ENCODE measurements at regions not wholly inside any gene's neighbourhood (a gene's known extent, or its start where the extent isn't known, plus 50 kb on each side); places are given as distances from the start of the nearest gene placed in this dataset.

DNA sequence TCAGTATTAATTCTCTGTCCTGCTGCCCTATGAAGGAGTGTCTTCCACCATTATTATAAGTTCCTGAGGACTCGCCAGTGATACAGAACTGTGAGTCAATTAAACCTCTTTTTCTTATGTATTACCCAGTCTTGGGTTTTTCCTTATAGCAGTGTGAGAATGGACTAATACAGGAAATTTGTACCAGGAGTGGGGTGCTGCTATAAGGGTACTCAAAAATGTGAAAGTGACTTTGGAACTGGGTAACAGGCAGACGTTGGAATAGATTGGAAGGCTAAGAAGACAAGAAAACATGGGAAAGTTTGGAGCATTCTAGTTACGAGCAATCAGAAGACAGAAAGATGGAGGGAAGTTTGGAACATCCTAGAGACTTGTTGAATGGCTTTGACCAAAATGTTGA is 616.7 kb upstream of the EPHA7 start:
- H3K27me3 Mint-ChIP-seq (ENCODE audit: low read depth, poor library complexity) = peaks cover 2% of the 10 kb centered on the region
- peaks cover 25% of the 10 kb centered on the region for H3K9me3 Mint-ChIP-seq
- peaks cover 7% of the 10 kb centered on the region for H3K36me3 Mint-ChIP-seq (ENCODE audit: low read depth)
- no peaks in the 10 kb centered on the region for H3K4me1 Mint-ChIP-seq
- TF ChIP-seq, protein P1, sequence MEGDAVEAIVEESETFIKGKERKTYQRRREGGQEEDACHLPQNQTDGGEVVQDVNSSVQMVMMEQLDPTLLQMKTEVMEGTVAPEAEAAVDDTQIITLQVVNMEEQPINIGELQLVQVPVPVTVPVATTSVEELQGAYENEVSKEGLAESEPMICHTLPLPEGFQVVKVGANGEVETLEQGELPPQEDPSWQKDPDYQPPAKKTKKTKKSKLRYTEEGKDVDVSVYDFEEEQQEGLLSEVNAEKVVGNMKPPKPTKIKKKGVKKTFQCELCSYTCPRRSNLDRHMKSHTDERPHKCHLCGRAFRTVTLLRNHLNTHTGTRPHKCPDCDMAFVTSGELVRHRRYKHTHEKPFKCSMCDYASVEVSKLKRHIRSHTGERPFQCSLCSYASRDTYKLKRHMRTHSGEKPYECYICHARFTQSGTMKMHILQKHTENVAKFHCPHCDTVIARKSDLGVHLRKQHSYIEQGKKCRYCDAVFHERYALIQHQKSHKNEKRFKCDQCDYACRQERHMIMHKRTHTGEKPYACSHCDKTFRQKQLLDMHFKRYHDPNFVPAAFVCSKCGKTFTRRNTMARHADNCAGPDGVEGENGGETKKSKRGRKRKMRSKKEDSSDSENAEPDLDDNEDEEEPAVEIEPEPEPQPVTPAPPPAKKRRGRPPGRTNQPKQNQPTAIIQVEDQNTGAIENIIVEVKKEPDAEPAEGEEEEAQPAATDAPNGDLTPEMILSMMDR (IDR thresholded peaks at IDR 0.05) = no peak
- H3K4me3 Mint-ChIP-seq = no peak overlapping the region
- DNase-seq = no peak
- no peak overlapping the region for H3K27ac Mint-ChIP-seq

DNA sequence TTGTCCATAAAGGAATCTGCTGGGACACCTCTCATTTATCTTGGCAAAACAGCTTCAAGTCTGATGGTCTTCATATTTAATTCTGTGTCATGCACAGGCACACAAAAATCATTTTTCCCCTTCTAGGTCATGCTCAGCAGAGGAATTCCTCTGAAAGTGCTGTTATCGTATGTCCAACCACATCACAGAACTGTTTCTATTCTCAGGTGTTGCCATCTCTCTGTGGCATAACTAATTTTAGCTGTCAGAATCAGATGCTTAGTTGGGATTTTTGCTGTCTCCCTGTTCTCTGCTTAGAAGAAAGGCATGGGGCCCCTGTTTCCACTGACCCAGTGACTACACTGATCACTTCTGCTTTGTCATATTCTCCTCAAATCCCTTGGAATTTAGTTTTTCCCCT is 608.0 kb upstream of the EPHA7 start:
- Mint-ChIP-seq H3K9me3 (no peaks in the 10 kb centered on the region), H3K27me3 (ENCODE audit: low read depth, poor library complexity) (peaks cover 3% of the 10 kb centered on the region), H3K4me1 (no peaks in the 10 kb centered on the region), H3K4me3 (no peak overlapping the region), H3K27ac (no peak overlapping the region), H3K36me3 (ENCODE audit: low read depth) (no peaks in the 10 kb centered on the region)
- TF ChIP-seq, protein P1 (IDR thresholded peaks at IDR 0.05) = no peak
- DNase-seq = no peak

DNA sequence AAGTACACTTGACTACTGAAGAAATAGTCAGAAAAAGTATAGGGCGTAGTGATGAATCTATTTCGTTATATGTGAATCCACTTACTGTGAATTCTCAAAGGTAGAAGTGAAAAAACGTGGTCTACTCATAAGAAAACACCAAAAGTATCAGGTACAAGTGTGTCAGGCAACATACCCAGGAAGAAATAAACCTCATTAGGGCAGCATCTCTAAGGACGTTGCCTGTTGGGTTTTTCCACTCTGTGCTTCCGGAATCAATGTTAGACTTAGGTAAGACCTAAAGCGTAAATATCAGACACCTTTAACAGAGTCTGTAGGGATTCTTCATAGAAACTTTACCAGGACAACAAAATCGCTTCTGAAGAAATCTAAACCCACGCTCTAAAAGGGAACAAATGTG is 607.2 kb upstream of the EPHA7 start:
- DNase-seq = no peak
- Mint-ChIP-seq H3K9me3 (no peaks in the 10 kb centered on the region), H3K4me3 (no peak overlapping the region), H3K27me3 (ENCODE audit: low read depth, poor library complexity) (peaks cover 3% of the 10 kb centered on the region), H3K36me3 (ENCODE audit: low read depth) (no peaks in the 10 kb centered on the region), H3K4me1 (no peaks in the 10 kb centered on the region), H3K27ac (no peak overlapping the region)
- TF ChIP-seq, protein P1 (IDR thresholded peaks at IDR 0.05) = no peak

DNA sequence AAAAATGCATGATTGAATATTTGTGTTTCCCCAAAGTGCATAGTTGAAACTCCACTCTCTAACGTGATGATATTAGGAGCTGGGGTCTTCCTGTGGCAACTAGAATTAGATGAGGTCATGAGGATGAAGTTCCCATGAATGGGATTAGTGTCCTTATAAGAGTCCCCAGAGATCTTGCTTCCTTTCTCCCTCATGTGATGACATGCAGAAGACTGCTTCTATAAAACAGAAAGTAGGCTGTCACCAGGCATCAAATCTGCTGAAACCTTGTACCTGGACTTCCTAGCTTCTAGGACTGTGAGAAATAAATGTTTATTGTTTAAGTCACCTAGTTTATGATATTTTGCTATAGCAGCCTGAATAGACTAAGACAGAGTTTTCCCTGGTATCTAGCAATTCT is 586.5 kb upstream of the EPHA7 start:
- H3K27me3 Mint-ChIP-seq (ENCODE audit: low read depth, poor library complexity) = no peaks in the 10 kb centered on the region

DNA sequence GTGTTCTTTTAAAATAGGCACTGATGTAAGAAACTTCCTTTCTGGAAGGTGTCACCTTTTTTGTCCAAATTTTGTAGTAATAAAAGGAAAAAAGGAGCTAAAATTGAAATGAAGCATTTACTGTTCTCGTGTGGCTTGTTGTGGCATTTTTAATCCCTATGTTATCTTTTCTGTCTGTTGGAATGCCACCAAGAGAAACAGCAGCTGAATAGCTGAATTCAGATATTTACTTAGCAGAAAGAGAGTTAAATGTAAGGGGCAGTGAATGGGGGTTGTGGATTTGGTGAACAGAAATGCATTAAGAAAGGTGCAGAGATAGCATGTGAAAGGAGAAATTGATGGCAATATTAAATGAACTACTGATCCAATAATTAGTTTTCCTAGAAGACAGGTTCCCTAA is 573.6 kb upstream of the EPHA7 start:
- no peak for DNase-seq
- Mint-ChIP-seq H3K4me3 (no peak overlapping the region), H3K27ac (no peak overlapping the region), H3K4me1 (no peaks in the 10 kb centered on the region), H3K36me3 (ENCODE audit: low read depth) (no peaks in the 10 kb centered on the region), H3K9me3 (no peaks in the 10 kb centered on the region), H3K27me3 (ENCODE audit: low read depth, poor library complexity) (no peaks in the 10 kb centered on the region)
- TF ChIP-seq, protein P1 (IDR thresholded peaks at IDR 0.05) = no peak

More for the DNA sequence above, 586.5 kb upstream of the EPHA7 start:
- H3K4me1 Mint-ChIP-seq = no peaks in the 10 kb centered on the region
- no peak overlapping the region for H3K4me3 Mint-ChIP-seq
- no peak overlapping the region for H3K27ac Mint-ChIP-seq
- TF ChIP-seq, protein P1 (IDR thresholded peaks at IDR 0.05) = no peak
- H3K9me3 Mint-ChIP-seq = no peaks in the 10 kb centered on the region
- no peaks in the 10 kb centered on the region for H3K36me3 Mint-ChIP-seq (ENCODE audit: low read depth)
- no peak for DNase-seq

DNA sequence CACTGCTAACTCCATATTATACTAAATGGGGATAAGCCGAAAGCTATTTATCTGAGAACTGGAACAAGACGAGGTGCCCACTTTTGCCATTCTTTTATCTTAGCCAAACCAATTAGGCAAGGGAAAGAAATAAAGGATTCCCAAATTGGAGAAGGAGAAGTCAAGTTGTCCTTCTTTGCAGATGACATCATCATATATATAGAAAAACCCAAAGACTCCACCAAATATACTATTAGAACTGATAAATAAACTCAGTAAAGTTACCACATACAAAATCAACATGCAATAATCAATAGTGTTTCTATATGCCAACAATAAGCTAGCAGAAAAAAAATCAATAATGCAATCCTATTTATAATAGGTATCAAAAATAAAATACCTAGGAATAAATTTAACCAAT is 570.3 kb upstream of the EPHA7 start:
- no peaks in the 10 kb centered on the region for H3K9me3 Mint-ChIP-seq
- H3K27me3 Mint-ChIP-seq (ENCODE audit: low read depth, poor library complexity) = no peaks in the 10 kb centered on the region
- H3K4me1 Mint-ChIP-seq = no peaks in the 10 kb centered on the region
- no peak overlapping the region for H3K27ac Mint-ChIP-seq
- H3K4me3 Mint-ChIP-seq = no peak overlapping the region
- DNase-seq = no peak
- TF ChIP-seq, protein P1 (IDR thresholded peaks at IDR 0.05) = no peak
- H3K36me3 Mint-ChIP-seq (ENCODE audit: low read depth) = no peaks in the 10 kb centered on the region
